Right cardiac atrium (tissue), 5 donors: ENCODE measurements at regions not wholly inside any gene's neighbourhood (a gene's known extent, or its start where the extent isn't known, plus 50 kb on each side); places are given as distances from the start of the nearest gene placed in this dataset.

Experiments
- ATAC-seq, 2 donors: fragments of 200-7000 bp; cut with Tn5 transposase; one replicate each; pipeline versions ENCODE4 v1.8.0 to v1.9.1; 2020; ENCODE audit warnings: moderate library complexity in 2 of 2, mild to moderate bottlenecking in 1 of 2
- DNase-seq, 3 donors: peaks; one replicate each; pipeline ENCODE4 v3.0.0-alpha.2; 2020
- H3K27ac ChIP-seq: one replicate; pipeline ENCODE4 v1.5.1; 2013; ENCODE audit warnings: mild to moderate bottlenecking, low read length, control low read depth, moderate library complexity
- H3K27me3 ChIP-seq: one replicate; pipeline ENCODE4 v1.6.1; 2013; ENCODE audit not compliant: control insufficient read depth, insufficient read depth
- H3K4me1 ChIP-seq: one replicate; pipeline ENCODE4 v1.6.1; 2013; ENCODE audit warnings: low read length; ENCODE audit not compliant: control insufficient read depth, insufficient read depth
- H3K4me3 ChIP-seq: one replicate; pipeline ENCODE4 v1.5.1; 2013; ENCODE audit warnings: low read length, control low read depth
- H3K9me3 ChIP-seq: one replicate; pipeline ENCODE4 v1.6.1; 2013; ENCODE audit warnings: low read length; ENCODE audit not compliant: control insufficient read depth
- WGBS: extraction: QIAGEN DNeasy Blood & Tissue Kit; methylation state at CpG from one replicate; pipeline ENCODE4 v1.1.7; 2013; 5-methylcytosine and 5-hydroxymethylcytosine counted together
- intact Hi-C, 4 donors: fragments of 100-400 bp; cut with DNase I; formaldehyde crosslinking; loops; one replicate each; pipeline versions ENCODE4 v1.11.0 to v1.14.0; 2022 to 2023
- donor health status: healthy with polysubstance abuse.
- donor health status: DM: no; HTN: yes; CAD: no.
- donor health status: DM: no; HTN: no; CAD: no.
- donor health status: DM: no; HTN: yes; CAD: no; lungs with severe emphysema.
- donor health status: DM: yes; HTN: yes; CAD: no.

DNA sequence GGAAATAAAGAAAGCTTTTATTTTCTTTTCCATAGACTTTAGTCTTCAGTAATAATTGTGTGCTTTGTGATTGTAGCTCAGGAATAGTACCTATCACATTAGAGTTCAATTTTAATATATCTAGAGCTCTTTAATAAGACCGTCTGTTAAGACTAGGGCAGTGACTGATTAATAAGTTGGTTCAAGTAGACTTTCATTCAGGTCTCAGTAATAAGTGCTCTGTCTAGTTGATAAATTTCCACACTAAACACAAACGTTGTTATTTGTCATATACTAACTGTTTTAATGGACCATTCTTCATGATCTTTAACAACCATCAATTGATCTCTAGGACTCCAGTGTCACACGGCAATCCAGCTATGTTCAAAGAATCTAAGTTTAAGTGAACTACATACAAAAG lies 474.5 kb upstream of the ADGRL2 start:
- DNase-seq: no peak

GRCh38 chr1:81325397-81325796 lies 475.3 kb upstream of the ADGRL2 start:
- Histone ChIP-seq H3K27ac (no peak overlapping the region), H3K27me3 (no peaks in the 10 kb centered on the region), H3K9me3 (no peaks in the 10 kb centered on the region), H3K4me1 (no peaks in the 10 kb centered on the region), H3K4me3 (no peak overlapping the region)
- no peak for DNase-seq
- 75% methylated on average over 3 of the region's 3 CpGs for WGBS
- ATAC-seq: no peak
- intact Hi-C loops: no loop called here

More for the DNA sequence above, 474.5 kb upstream of the ADGRL2 start:
- no peak overlapping the region for H3K27ac ChIP-seq
- intact Hi-C loops: no loop called here
- 84% methylated on average over 3 of the region's 3 CpGs for WGBS
- ATAC-seq: no peak
- no peaks in the 10 kb centered on the region for H3K9me3 ChIP-seq
- no peaks in the 10 kb centered on the region for H3K27me3 ChIP-seq
- H3K4me3 ChIP-seq: no peak overlapping the region
- H3K4me1 ChIP-seq: no peaks in the 10 kb centered on the region

GRCh38 chr1:81323862-81324261 lies 476.9 kb upstream of the ADGRL2 start:
- H3K4me1 ChIP-seq: no peaks in the 10 kb centered on the region
- intact Hi-C loops: no loop called here
- WGBS: 91% methylated on average over 5 of the region's 5 CpGs
- no peak overlapping the region for H3K4me3 ChIP-seq
- H3K9me3 ChIP-seq: no peaks in the 10 kb centered on the region
- no peaks in the 10 kb centered on the region for H3K27me3 ChIP-seq
- ATAC-seq (no peak), DNase-seq (no peak)
- H3K27ac ChIP-seq: no peak overlapping the region

DNA sequence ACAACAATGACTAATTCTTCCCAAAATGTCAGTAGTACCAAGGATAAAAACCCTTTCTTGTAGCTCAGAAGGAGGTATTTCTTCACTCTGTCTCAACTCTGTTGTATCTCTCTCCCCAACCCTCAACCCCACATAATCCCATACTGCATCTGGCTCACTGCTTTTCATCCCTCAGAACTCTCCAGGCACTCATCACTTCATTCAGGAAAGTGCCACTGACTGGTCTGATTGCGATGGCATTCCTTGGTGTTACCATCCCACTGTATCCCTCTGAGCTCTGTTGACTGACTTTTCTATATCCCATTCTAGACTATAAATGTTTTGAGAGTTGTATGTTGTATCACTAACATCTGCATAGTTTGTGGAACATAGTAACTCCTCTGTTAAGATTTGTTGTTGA lies 483.5 kb upstream of the ADGRL2 start:
- no peak overlapping the region for H3K4me3 ChIP-seq
- H3K9me3 ChIP-seq: no peaks in the 10 kb centered on the region
- DNase-seq (no peak), ATAC-seq (peak; percentile 78 to 81)
- 72% methylated on average over 1 of the region's 1 CpG for WGBS
- H3K27ac ChIP-seq: no peak overlapping the region
- no peaks in the 10 kb centered on the region for H3K4me1 ChIP-seq
- intact Hi-C loops: loop anchor here in 1 of 4 donors (10.0 kb wide), 1 partner anchor 178 kb away; no protein-coding TSS in a partner anchor
- no peaks in the 10 kb centered on the region for H3K27me3 ChIP-seq

GRCh38 chr1:81314513-81315233 lies 486.1 kb upstream of the ADGRL2 start:
- intact Hi-C loops: loop anchor here in 1 of 4 donors (5.0 to 10.0 kb wide), 2 partner anchors 180 to 488 kb away; partner anchors contain the start of gene ADGRL2
- no peak for DNase-seq
- Histone ChIP-seq H3K27ac (no peak overlapping the region), H3K9me3 (no peaks in the 10 kb centered on the region), H3K27me3 (no peaks in the 10 kb centered on the region), H3K4me3 (no peak overlapping the region), H3K4me1 (no peaks in the 10 kb centered on the region)
- WGBS: 72% methylated on average over 2 of the region's 2 CpGs
- ATAC-seq: peak; percentile 39 to 57

- Histone ChIP-seq H3K4me3 (no peak overlapping the region), H3K27ac (no peak overlapping the region), H3K27me3 (no peaks in the 10 kb centered on the region), H3K9me3 (no peaks in the 10 kb centered on the region), H3K4me1 (no peaks in the 10 kb centered on the region)
- ATAC-seq (no peak), DNase-seq (no peak)
- intact Hi-C loops: loop anchor here in 1 of 4 donors (5.0 to 10.0 kb wide), 2 partner anchors 182 to 489 kb away; partner anchors contain the start of gene ADGRL2
- WGBS: 66% methylated on average over 4 of the region's 4 CpGs
These were observed 487.4 kb upstream of the ADGRL2 start for GRCh38 chr1:81313289-81313688.

DNA sequence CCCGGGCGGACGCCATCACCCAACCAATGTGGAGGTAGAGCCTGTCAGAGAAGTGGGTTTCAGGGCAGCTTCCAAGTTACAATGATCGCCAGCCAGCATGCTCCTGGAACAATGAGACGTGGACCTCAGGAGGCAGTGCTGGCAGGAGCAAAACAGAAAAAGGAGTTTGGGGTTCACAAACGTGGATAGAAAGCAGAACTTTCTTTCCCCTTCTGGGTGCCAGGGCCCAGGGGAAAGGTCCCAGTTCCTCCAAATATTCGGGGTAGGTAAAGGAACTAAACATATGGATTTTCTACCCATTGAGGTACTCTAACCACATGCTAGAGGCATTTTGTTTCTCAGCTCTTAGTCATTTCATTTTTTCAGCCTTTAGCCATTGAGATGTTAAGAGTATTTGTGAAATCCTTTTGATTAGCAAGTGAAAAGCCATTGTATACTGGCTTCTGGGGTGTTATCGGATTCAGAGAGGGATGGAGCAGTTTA lies 488.4 kb upstream of the ADGRL2 start:
- DNase-seq: no peak
- no peaks in the 10 kb centered on the region for H3K27me3 ChIP-seq
- H3K4me1 ChIP-seq: no peaks in the 10 kb centered on the region
- WGBS: 87% methylated on average over 8 of the region's 8 CpGs
- no peak overlapping the region for H3K4me3 ChIP-seq
- ATAC-seq: no peak
- peak overlapping the region; percentile 6 for H3K27ac ChIP-seq
- no peaks in the 10 kb centered on the region for H3K9me3 ChIP-seq
- intact Hi-C loops: loop anchor here in 1 of 4 donors (5.0 to 10.0 kb wide), 2 partner anchors 182 to 490 kb away; partner anchors contain the start of gene ADGRL2

- WGBS: 92% methylated on average over 1 of the region's 1 CpG
- Histone ChIP-seq H3K27ac (no peak overlapping the region), H3K9me3 (no peaks in the 10 kb centered on the region), H3K4me3 (peak overlapping the region; percentile 8), H3K4me1 (no peaks in the 10 kb centered on the region), H3K27me3 (no peaks in the 10 kb centered on the region)
- DNase-seq (no peak), ATAC-seq (no peak)
- intact Hi-C loops: loop anchor here in 1 of 4 donors (5.0 to 10.0 kb wide), 2 partner anchors 185 to 492 kb away; partner anchors contain the start of gene ADGRL2
These were observed 490.5 kb upstream of the ADGRL2 start for GRCh38 chr1:81310250-81310649.

DNA sequence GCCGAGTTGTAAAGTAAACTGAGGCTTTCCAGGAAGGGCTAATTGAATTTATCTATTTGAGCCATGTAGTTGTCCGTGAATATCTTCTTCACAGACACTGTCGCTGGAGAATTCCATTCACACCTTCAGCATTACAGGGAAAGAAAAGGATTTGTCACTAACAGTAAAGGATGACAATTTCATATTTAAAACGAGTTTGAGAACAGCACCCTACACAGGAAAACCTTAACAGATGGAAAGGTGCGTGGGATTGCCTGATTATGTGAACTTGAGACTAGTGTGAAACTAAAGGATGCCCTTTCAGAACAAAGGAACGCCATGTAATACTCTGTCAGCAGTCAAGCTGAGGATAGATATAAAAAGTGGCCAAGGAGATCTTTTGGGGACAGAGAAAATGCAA lies 492.5 kb upstream of the ADGRL2 start:
- Histone ChIP-seq H3K4me1 (no peaks in the 10 kb centered on the region), H3K9me3 (no peaks in the 10 kb centered on the region), H3K27me3 (no peaks in the 10 kb centered on the region), H3K4me3 (peak overlapping the region; percentile 64), H3K27ac (no peak overlapping the region)
- WGBS: 43% methylated on average over 6 of the region's 6 CpGs
- intact Hi-C loops: no loop called here
- ATAC-seq (no peak), DNase-seq (no peak)

- Histone ChIP-seq H3K27ac (no peak overlapping the region), H3K9me3 (no peaks in the 10 kb centered on the region), H3K4me3 (peak overlapping the region; percentile 64), H3K27me3 (no peaks in the 10 kb centered on the region), H3K4me1 (no peaks in the 10 kb centered on the region)
- DNase-seq (no peak), ATAC-seq (no peak)
- WGBS: 57% methylated on average over 5 of the region's 5 CpGs
- intact Hi-C loops: no loop called here
These were observed 492.9 kb upstream of the ADGRL2 start for GRCh38 chr1:81307786-81308185.

DNA sequence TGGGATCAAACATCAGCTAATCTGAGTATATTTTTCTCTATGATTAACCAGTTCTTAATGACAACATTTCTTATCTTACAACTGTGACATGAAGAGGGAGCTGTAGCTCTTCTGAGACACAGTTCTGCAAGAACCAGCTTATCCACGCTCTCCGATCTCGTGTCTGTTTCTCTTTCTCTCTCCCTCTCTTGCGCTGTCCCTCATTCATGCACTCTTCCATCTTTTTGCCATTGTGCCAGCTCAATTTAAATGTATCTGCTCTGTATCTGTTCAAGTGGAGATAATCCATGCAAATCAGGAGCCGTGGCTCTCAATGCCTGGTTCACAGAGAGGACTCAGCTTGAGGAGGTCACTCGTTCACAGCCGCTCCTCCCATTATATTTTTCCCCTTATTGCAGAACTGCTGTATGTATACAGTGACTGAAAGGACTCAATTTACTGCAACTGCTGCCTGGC lies 494.7 kb upstream of the ADGRL2 start:
- Histone ChIP-seq H3K27ac (peak overlapping the region; percentile 67), H3K4me1 (no peaks in the 10 kb centered on the region), H3K4me3 (peak overlapping the region; percentile 98), H3K27me3 (no peaks in the 10 kb centered on the region), H3K9me3 (no peaks in the 10 kb centered on the region)
- peak in 1 of 3 donors; percentile 37 for DNase-seq
- intact Hi-C loops: no loop called here
- 2% methylated on average over 7 of the region's 7 CpGs for WGBS
- ATAC-seq: peak; percentile 84 to 89
